Kidney glomerular epithelial cell (primary cell): ENCODE measurements at regions not wholly inside any gene's neighbourhood (a gene's known extent, or its start where the extent isn't known, plus 50 kb on each side); places are given as distances from the start of the nearest gene placed in this dataset.

Experiments used
- DNase-seq: peaks from one replicate; lab custom pipeline; 2025; lab: John Stamatoyannopoulos, UW

GRCh38 chr16:7014756-7015155, 317.9 kb upstream of the RBFOX1 start:
- DNase-seq, result no peak

GRCh38 chr16:7013990-7014389, 318.7 kb upstream of the RBFOX1 start:
- peak; percentile 5 for DNase-seq

GRCh38 chr16:7004266-7004665, 328.4 kb upstream of the RBFOX1 start:
- no peak for DNase-seq

GRCh38 chr16:6993544-6993943, 339.1 kb upstream of the RBFOX1 start:
- no peak for DNase-seq

GRCh38 chr16:6988846-6989245, 343.8 kb upstream of the RBFOX1 start:
- no peak for DNase-seq

- no peak for DNase-seq
Observed at GRCh38 chr16:6977916-6978315, 354.7 kb upstream of the RBFOX1 start.

GRCh38 chr16:6977291-6977690, 355.4 kb upstream of the RBFOX1 start:
- no peak for DNase-seq

GRCh38 chr16:6976716-6977115, 355.9 kb upstream of the RBFOX1 start:
- no peak for DNase-seq

GRCh38 chr16:6970171-6970857, 362.3 kb upstream of the RBFOX1 start:
- DNase-seq, result no peak

- no peak for DNase-seq
Observed at GRCh38 chr16:6969594-6969993, 363.1 kb upstream of the RBFOX1 start.

- DNase-seq, result no peak
Observed at GRCh38 chr16:6967796-6968320, 364.8 kb upstream of the RBFOX1 start.

GRCh38 chr16:6966925-6967324, 365.7 kb upstream of the RBFOX1 start:
- DNase-seq, result no peak

- no peak for DNase-seq
Observed at GRCh38 chr16:6964679-6965078, 368.0 kb upstream of the RBFOX1 start.

GRCh38 chr16:6961704-6962103, 370.9 kb upstream of the RBFOX1 start:
- DNase-seq, result no peak

GRCh38 chr16:6958184-6958583, 374.5 kb upstream of the RBFOX1 start:
- DNase-seq, result no peak

- no peak for DNase-seq
Observed at GRCh38 chr16:6957681-6958080, 375.0 kb upstream of the RBFOX1 start.

GRCh38 chr16:6956511-6956910, 376.1 kb upstream of the RBFOX1 start:
- no peak for DNase-seq

GRCh38 chr16:6955303-6955702, 377.3 kb upstream of the RBFOX1 start:
- DNase-seq, result no peak

GRCh38 chr16:6949240-6949639, 383.4 kb upstream of the RBFOX1 start:
- no peak for DNase-seq

- DNase-seq, result no peak
Observed at GRCh38 chr16:6947291-6947690, 385.4 kb upstream of the RBFOX1 start.

- DNase-seq, result no peak
Observed at GRCh38 chr16:6946802-6947201, 385.8 kb upstream of the RBFOX1 start.

GRCh38 chr16:6946106-6946505, 386.5 kb upstream of the RBFOX1 start:
- DNase-seq, result no peak

- DNase-seq, result no peak
Observed at GRCh38 chr16:6940968-6941367, 391.7 kb upstream of the RBFOX1 start.

- DNase-seq, result no peak
Observed at GRCh38 chr16:6937641-6938040, 395.0 kb upstream of the RBFOX1 start.
